A549 (cell line): ENCODE measurements at regions not wholly inside any gene's neighbourhood (a gene's known extent, or its start where the extent isn't known, plus 50 kb on each side); places are given as distances from the start of the nearest gene placed in this dataset.

Experiments
- ATAC-seq, 2 experiments: fragments of 200-7000 bp in 1 of 2; fragments of >200 bp in 1 of 2; cut with Nextera tagmentation in 1 of 2; cut with Tn5 transposase in 1 of 2; 3 replicates each; pipeline versions ENCODE4 v1.8.0 to v1.9.1; 2018 to 2020; ENCODE audit warnings: mild to moderate bottlenecking in 1 of 2, moderate library complexity in 1 of 2
- CTCF ChIA-PET: fragments of 300-600 bp; sonication (Branson Sonifier 250); formaldehyde crosslinking; extraction: SDS; loops from one replicate; lab custom pipeline; 2021; ENCODE audit warnings: antibody characterized with exemption, inconsistent platforms; lab: Yijun Ruan, JAX
- POLR2A ChIA-PET: fragments of 350-600 bp; formaldehyde crosslinking; extraction: SDS; loops from one replicate; lab custom pipeline; 2021; ENCODE audit warnings: antibody characterized with exemption, inconsistent platforms; lab: Yijun Ruan, JAX
- DNase-seq, 2 experiments: peaks; one replicate each; pipeline versions ENCODE4 v3.0.0 to v3.0.0-alpha.2; 2011 to 2016; ENCODE audit warnings: low read depth in 1 of 2, low spot score in 1 of 2
- FAIRE-seq: peaks from 2 replicates; lab custom pipeline; 2011; peaks lifted over from hg19 to GRCh38; lab: Jason Lieb, UNC
- H3K27ac ChIP-seq, 2 experiments: fragments of >200 bp; sonication (Bioruptor Twin); formaldehyde crosslinking; 3 replicates each; pipeline ENCODE4 v1.5.1; 2016 to 2017
- H3K4me1 ChIP-seq: fragments of >200 bp; sonication (Bioruptor Twin); formaldehyde crosslinking; 3 replicates; pipeline ENCODE4 v1.6.1; 2016
- H3K4me2 ChIP-seq: fragments of >200 bp; sonication (Bioruptor Twin); formaldehyde crosslinking; 3 replicates; pipeline ENCODE4 v1.6.1; 2016
- H3K4me3 ChIP-seq: fragments of >200 bp; sonication (Bioruptor Twin); formaldehyde crosslinking; 3 replicates; pipeline ENCODE4 v1.5.1; 2016
- H3K9me3 ChIP-seq: fragments of >200 bp; sonication (Bioruptor Twin); formaldehyde crosslinking; 3 replicates; pipeline ENCODE4 v1.6.1; 2016
- CBX8 ChIP-seq: fragments of 200-600 bp; sonication (generic); IDR thresholded peaks from 2 replicates; pipeline ENCODE4 v1.6.1; 2016
- CEBPB ChIP-seq, 2 experiments: fragments of >200 bp in 1 of 2; sonication (Bioruptor Twin) in 1 of 2; formaldehyde crosslinking in 1 of 2; IDR thresholded peaks; 2 replicates each; pipeline ENCODE4 v1.6.1; 2012 to 2016
- CHD2 ChIP-seq: fragments of 150-350 bp; IDR thresholded peaks from 2 replicates; pipeline ENCODE4 v1.6.1; 2014; ENCODE audit warnings: low read length; ENCODE audit not compliant: partially characterized antibody
- CHD4 ChIP-seq: fragments of 200-600 bp; sonication (generic); IDR thresholded peaks from 2 replicates; pipeline ENCODE4 v1.6.1; 2016; ENCODE audit warnings: antibody characterized with exemption, mild to moderate bottlenecking, borderline replicate concordance
- EP300 ChIP-seq, 2 experiments: fragments of >200 bp; sonication (Bioruptor Twin); formaldehyde crosslinking; IDR thresholded peaks; 2 replicates in 1 of 2; 3 replicates in 1 of 2; pipeline ENCODE4 v1.6.1; 2016 to 2017
- ESRRA ChIP-seq: fragments of 150-350 bp; IDR thresholded peaks from 2 replicates; pipeline ENCODE4 v1.6.1; 2014; ENCODE audit warnings: mild to moderate bottlenecking, low read length, borderline replicate concordance
- FOSL2 ChIP-seq, 2 experiments: fragments of 450-650 bp in 1 of 2; fragments of >200 bp in 1 of 2; sonication (Bioruptor Twin) in 1 of 2; formaldehyde crosslinking; IDR thresholded peaks; 2 replicates each; pipeline versions ENCODE4 v1.5.0 to v1.6.1; 2016 to 2020; ENCODE audit warnings: mild to moderate bottlenecking in 1 of 2, moderate library complexity in 1 of 2
- HOXA7 ChIP-seq: fragments of 250-450 bp; sonication (Bioruptor Pico); IDR thresholded peaks from 2 replicates; pipeline ENCODE4 v1.5.0; 2020; ENCODE audit warnings: mild to moderate bottlenecking, moderate library complexity
- HOXB13 ChIP-seq: fragments of 250-450 bp; sonication (Bioruptor Pico); IDR thresholded peaks from 2 replicates; pipeline ENCODE4 v1.5.0; 2020; ENCODE audit warnings: low read depth, mild to moderate bottlenecking, moderate library complexity
- JUNB ChIP-seq: fragments of >200 bp; sonication (Bioruptor Twin); formaldehyde crosslinking; IDR thresholded peaks from 2 replicates; pipeline ENCODE4 v1.6.1; 2016
- KDM5A ChIP-seq: fragments of 200-600 bp; sonication (generic); IDR thresholded peaks from 2 replicates; pipeline ENCODE4 v1.6.1; 2016; ENCODE audit warnings: antibody characterized with exemption, mild to moderate bottlenecking
- MAZ ChIP-seq: fragments of 150-350 bp; IDR thresholded peaks from 2 replicates; pipeline ENCODE4 v1.6.1; 2014; ENCODE audit warnings: antibody characterized with exemption, low read depth, low read length, borderline replicate concordance
- NFE2L2 ChIP-seq: fragments of 150-350 bp; conservative IDR thresholded peaks from 2 replicates; pipeline ENCODE4 v1.6.1; 2014; ENCODE audit warnings: low read length
- POLR2AphosphoS2 ChIP-seq: conservative IDR thresholded peaks from 2 replicates; pipeline ENCODE4 v1.6.1; 2012; ENCODE audit warnings: low read length, improper control_type of control experiment, inconsistent platforms
- RAD21 ChIP-seq, 2 experiments: fragments of >200 bp in 1 of 2; sonication (Bioruptor Twin) in 1 of 2; formaldehyde crosslinking in 1 of 2; IDR thresholded peaks in 1 of 2; conservative IDR thresholded peaks in 1 of 2; 2 replicates in 1 of 2; 3 replicates in 1 of 2; pipeline ENCODE4 v1.6.1; 2012 to 2018; ENCODE audit warnings: inconsistent platforms in 1 of 2
- RFX5 ChIP-seq: fragments of 450-650 bp; IDR thresholded peaks from 2 replicates; pipeline ENCODE4 v1.7.1; 2014; ENCODE audit warnings: antibody characterized with exemption, mild to moderate bottlenecking, moderate library complexity
- SMC3 ChIP-seq: fragments of >200 bp; sonication (Bioruptor Twin); formaldehyde crosslinking; IDR thresholded peaks from 3 replicates; pipeline ENCODE4 v1.6.1; 2018; ENCODE audit warnings: inconsistent platforms
- ZFP36 ChIP-seq: fragments of 450-650 bp; IDR thresholded peaks from 2 replicates; pipeline ENCODE4 v1.6.1; 2014; ENCODE audit warnings: borderline replicate concordance; ENCODE audit not compliant: partially characterized antibody
- ZSCAN20 ChIP-seq: fragments of 250-450 bp; sonication (Bioruptor Pico); IDR thresholded peaks from 2 replicates; pipeline ENCODE4 v1.8.0; 2022; ENCODE audit warnings: mild to moderate bottlenecking, moderate library complexity
- WGBS: methylation state at CpG from one replicate; pipeline ENCODE4 v1.1.6; 2017; ENCODE audit errors: missing lambda C conversion rate; 5-methylcytosine and 5-hydroxymethylcytosine counted together
- TF ChIP-seq, protein P1 (sequence below): fragments of >200 bp; sonication (Bioruptor Twin); formaldehyde crosslinking; IDR thresholded peaks from 2 replicates; pipeline ENCODE4 v1.6.1; 2016
- TF ChIP-seq, protein P2 (sequence below): fragments of >200 bp; sonication (Bioruptor Twin); formaldehyde crosslinking; IDR thresholded peaks from 3 replicates; pipeline ENCODE4 v1.5.1; 2016
- TF ChIP-seq, protein P3 (sequence below): fragments of 200-600 bp; sonication (generic); IDR thresholded peaks from 2 replicates; pipeline ENCODE4 v1.6.1; 2016; ENCODE audit warnings: antibody characterized with exemption, mild to moderate bottlenecking, moderate library complexity
- TF ChIP-seq, protein P4 (sequence below): fragments of 150-350 bp; IDR thresholded peaks from 2 replicates; pipeline ENCODE4 v1.6.1; 2014; ENCODE audit warnings: low read depth, mild to moderate bottlenecking, low read length

DNA sequence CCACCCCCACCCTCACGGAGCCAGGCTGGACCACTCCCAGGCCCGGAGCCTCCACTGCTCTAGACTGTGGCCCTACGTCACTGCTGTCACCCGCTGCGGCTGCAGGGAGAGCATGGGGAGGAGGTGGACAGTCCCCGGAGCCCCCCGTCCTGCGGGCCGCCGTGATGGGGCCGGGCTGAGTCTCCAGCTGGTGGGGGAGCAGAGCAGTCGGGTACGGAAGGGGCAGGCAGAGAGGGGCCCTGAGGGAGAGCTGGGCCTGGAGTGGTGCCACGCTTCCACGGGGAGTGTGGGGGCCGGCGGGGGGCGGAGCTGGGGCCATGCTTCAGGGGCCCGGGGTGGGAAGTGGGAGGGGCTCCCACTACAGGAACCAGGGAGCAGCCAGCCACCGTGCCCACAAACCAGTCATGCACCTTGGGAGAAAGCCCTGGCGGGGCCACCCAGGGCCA, 98.9 kb upstream of the KCNK1 start:
- no peak for FAIRE-seq
- CTCF ChIA-PET = no interaction called here
- no peak overlapping the region for H3K4me3 ChIP-seq
- POLR2A ChIA-PET = no interaction called here
- no peak for DNase-seq
- ATAC-seq = no peak
- no peak overlapping the region for H3K27ac ChIP-seq
- no peaks in the 10 kb centered on the region for H3K4me1 ChIP-seq
- no peaks in the 10 kb centered on the region for H3K9me3 ChIP-seq
- H3K4me2 ChIP-seq = no peak overlapping the region
- 89% methylated on average over 1 of the region's 21 CpGs for WGBS
- no peak for TF ChIP-seq CEBPB (IDR thresholded peaks at IDR 0.05)
- no peak for TF ChIP-seq EP300 (IDR thresholded peaks at IDR 0.05)
- no peak for TF ChIP-seq SMC3
- no peak for TF ChIP-seq RFX5
- no peak for TF ChIP-seq ESRRA
- TF ChIP-seq CBX8 = no peak
- TF ChIP-seq, protein P1, sequence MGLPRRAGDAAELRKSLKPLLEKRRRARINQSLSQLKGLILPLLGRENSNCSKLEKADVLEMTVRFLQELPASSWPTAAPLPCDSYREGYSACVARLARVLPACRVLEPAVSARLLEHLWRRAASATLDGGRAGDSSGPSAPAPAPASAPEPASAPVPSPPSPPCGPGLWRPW = no peak
- TF ChIP-seq JUNB = no peak
- no peak for TF ChIP-seq ZSCAN20 (CRISPR knock-in tag)
- TF ChIP-seq, protein P2, sequence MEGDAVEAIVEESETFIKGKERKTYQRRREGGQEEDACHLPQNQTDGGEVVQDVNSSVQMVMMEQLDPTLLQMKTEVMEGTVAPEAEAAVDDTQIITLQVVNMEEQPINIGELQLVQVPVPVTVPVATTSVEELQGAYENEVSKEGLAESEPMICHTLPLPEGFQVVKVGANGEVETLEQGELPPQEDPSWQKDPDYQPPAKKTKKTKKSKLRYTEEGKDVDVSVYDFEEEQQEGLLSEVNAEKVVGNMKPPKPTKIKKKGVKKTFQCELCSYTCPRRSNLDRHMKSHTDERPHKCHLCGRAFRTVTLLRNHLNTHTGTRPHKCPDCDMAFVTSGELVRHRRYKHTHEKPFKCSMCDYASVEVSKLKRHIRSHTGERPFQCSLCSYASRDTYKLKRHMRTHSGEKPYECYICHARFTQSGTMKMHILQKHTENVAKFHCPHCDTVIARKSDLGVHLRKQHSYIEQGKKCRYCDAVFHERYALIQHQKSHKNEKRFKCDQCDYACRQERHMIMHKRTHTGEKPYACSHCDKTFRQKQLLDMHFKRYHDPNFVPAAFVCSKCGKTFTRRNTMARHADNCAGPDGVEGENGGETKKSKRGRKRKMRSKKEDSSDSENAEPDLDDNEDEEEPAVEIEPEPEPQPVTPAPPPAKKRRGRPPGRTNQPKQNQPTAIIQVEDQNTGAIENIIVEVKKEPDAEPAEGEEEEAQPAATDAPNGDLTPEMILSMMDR = no peak

DNA sequence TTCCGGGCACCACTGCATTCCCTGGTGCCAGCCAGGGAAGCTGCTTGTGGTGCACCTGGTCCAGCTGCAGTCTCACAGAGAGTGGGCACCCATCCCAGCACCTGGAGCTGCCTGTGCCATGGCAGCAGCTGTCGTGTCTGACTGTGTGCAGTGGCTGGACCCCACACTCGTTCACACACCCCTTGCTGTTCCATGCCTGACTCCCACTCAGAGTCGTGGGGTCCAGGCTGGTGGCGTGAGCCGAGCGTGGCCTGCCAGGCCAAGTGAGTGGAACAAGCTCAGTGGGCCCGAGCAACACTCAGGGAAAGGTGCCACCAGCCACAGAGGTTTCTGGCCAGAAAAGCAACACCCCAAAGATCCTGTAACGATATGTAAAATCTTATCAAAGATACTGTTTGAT, 97.2 kb upstream of the KCNK1 start:
- CTCF ChIA-PET = interaction anchor here (0.6 to 2.0 kb wide), 3 partner anchors 11 to 885 kb away, joined by 3 to 5 read pairs (median 3); no protein-coding TSS in a partner anchor
- POLR2A ChIA-PET = no interaction called here
- no peak for ATAC-seq
- Histone ChIP-seq H3K9me3 (no peaks in the 10 kb centered on the region), H3K4me3 (no peak overlapping the region), H3K27ac (no peak overlapping the region), H3K4me1 (peaks cover 10% of the 10 kb centered on the region; the same call in 2 of the 3 replicates), H3K4me2 (no peak overlapping the region)
- no peak for FAIRE-seq
- TF ChIP-seq HOXA7 (CRISPR knock-in tag) (no peak), ZFP36 (no peak), FOSL2 (IDR thresholded peaks at IDR 0.05) (no peak), FOSL2 (CRISPR knock-in tag; IDR thresholded peaks at IDR 0.05) (no peak), CHD4 (no peak), NFE2L2 (no peak), JUNB (no peak), KDM5A (no peak), MAZ (no peak), HOXB13 (CRISPR knock-in tag) (no peak), RFX5 (no peak), POLR2AphosphoS2 (no peak), CHD2 (no peak), RAD21 (conservative IDR thresholded peaks at IDR 0.05 in 1 of 2, IDR thresholded peaks at IDR 0.05 in 1 of 2) (no peak)
- TF ChIP-seq, protein P3, sequence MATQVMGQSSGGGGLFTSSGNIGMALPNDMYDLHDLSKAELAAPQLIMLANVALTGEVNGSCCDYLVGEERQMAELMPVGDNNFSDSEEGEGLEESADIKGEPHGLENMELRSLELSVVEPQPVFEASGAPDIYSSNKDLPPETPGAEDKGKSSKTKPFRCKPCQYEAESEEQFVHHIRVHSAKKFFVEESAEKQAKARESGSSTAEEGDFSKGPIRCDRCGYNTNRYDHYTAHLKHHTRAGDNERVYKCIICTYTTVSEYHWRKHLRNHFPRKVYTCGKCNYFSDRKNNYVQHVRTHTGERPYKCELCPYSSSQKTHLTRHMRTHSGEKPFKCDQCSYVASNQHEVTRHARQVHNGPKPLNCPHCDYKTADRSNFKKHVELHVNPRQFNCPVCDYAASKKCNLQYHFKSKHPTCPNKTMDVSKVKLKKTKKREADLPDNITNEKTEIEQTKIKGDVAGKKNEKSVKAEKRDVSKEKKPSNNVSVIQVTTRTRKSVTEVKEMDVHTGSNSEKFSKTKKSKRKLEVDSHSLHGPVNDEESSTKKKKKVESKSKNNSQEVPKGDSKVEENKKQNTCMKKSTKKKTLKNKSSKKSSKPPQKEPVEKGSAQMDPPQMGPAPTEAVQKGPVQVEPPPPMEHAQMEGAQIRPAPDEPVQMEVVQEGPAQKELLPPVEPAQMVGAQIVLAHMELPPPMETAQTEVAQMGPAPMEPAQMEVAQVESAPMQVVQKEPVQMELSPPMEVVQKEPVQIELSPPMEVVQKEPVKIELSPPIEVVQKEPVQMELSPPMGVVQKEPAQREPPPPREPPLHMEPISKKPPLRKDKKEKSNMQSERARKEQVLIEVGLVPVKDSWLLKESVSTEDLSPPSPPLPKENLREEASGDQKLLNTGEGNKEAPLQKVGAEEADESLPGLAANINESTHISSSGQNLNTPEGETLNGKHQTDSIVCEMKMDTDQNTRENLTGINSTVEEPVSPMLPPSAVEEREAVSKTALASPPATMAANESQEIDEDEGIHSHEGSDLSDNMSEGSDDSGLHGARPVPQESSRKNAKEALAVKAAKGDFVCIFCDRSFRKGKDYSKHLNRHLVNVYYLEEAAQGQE = no peak
- TF ChIP-seq, protein P4, sequence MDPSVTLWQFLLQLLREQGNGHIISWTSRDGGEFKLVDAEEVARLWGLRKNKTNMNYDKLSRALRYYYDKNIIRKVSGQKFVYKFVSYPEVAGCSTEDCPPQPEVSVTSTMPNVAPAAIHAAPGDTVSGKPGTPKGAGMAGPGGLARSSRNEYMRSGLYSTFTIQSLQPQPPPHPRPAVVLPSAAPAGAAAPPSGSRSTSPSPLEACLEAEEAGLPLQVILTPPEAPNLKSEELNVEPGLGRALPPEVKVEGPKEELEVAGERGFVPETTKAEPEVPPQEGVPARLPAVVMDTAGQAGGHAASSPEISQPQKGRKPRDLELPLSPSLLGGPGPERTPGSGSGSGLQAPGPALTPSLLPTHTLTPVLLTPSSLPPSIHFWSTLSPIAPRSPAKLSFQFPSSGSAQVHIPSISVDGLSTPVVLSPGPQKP = no peak
- no peak for DNase-seq
- 56% methylated on average over 5 of the region's 9 CpGs for WGBS
